ENCODE measurements at regions not wholly inside any gene's neighbourhood (a gene's known extent, or its start where the extent isn't known, plus 50 kb on each side); places are given as distances from the start of the nearest gene placed in this dataset.

DNA sequence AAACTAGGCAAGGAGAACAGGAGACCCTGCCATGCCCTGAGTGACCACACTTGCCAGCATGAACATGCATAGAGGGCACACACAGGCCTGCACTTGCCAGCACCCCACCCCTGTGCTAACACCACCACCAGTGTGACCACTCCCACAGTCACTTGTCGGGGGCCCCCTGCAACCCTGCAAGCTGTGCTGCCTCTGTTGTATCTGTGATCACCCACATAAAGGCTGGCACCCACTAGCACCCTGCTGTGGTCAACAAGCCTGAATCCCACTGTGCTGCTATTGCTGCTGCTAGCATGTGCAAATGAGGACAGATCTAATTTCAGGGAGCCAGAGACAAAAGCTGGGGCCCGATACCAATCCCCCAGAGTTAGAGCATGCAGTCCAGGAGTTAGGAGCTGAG, 217.7 kb downstream of the GIPC2 start:
- Histone ChIP-seq H4K20me1 (ENCODE audit: low read depth) (no peaks in the 10 kb centered on the region), H3K79me2 (ENCODE audit: low read depth) (no peaks in the 10 kb centered on the region), H2AFZ (replicated peaks) (no peak overlapping the region), H3F3A (ENCODE audit: low read depth) (no peaks in the 10 kb centered on the region), H3K9ac (no peak overlapping the region), H3K4me2 (no peak overlapping the region), H3K36me3 (no peaks in the 10 kb centered on the region), H3K27me3 (peaks cover 16% of the 10 kb centered on the region), H3K4me3 (no peak overlapping the region), H3K27ac (no peak overlapping the region), H3K4me1 (no peaks in the 10 kb centered on the region), H3K9me3 (ENCODE audit: low read depth) (no peaks in the 10 kb centered on the region)
- H3K27me3 Mint-ChIP-seq (ENCODE audit: insufficient read depth, low read depth) = no peaks in the 10 kb centered on the region
- H3K27ac Mint-ChIP-seq = no peak overlapping the region
- no peak for DNase-seq (ENCODE audit: low spot score)
- H3K9me3 Mint-ChIP-seq = peaks cover 3% of the 10 kb centered on the region
- TF ChIP-seq EZH2 (IDR thresholded peaks at IDR 0.05) (no peak), EZH2phosphoT487 (IDR thresholded peaks at IDR 0.05) (no peak), CTCF (IDR thresholded peaks at IDR 0.05) (no peak)
- H3K4me3 Mint-ChIP-seq = no peak overlapping the region
- H3K36me3 Mint-ChIP-seq = no peaks in the 10 kb centered on the region
- H3K4me1 Mint-ChIP-seq = no peaks in the 10 kb centered on the region

- Histone ChIP-seq H2AFZ (replicated peaks) (peak overlapping the region; percentile 17), H3K79me2 (ENCODE audit: low read depth) (no peaks in the 10 kb centered on the region), H3K4me3 (no peak overlapping the region), H3K9me3 (ENCODE audit: low read depth) (no peaks in the 10 kb centered on the region), H3K27ac (no peak overlapping the region), H3K4me1 (no peaks in the 10 kb centered on the region), H3K9ac (no peak overlapping the region), H3K27me3 (peaks cover 17% of the 10 kb centered on the region), H3F3A (ENCODE audit: low read depth) (no peaks in the 10 kb centered on the region), H4K20me1 (ENCODE audit: low read depth) (no peaks in the 10 kb centered on the region), H3K36me3 (no peaks in the 10 kb centered on the region), H3K4me2 (no peak overlapping the region)
- DNase-seq (ENCODE audit: low spot score) = no peak
- Mint-ChIP-seq H3K9me3 (peaks cover 3% of the 10 kb centered on the region), H3K4me1 (no peaks in the 10 kb centered on the region), H3K4me3 (no peak overlapping the region), H3K27me3 (ENCODE audit: insufficient read depth, low read depth) (no peaks in the 10 kb centered on the region), H3K36me3 (no peaks in the 10 kb centered on the region), H3K27ac (no peak overlapping the region)
- no peak for TF ChIP-seq CTCF (IDR thresholded peaks at IDR 0.05)
- no peak for TF ChIP-seq EZH2 (IDR thresholded peaks at IDR 0.05)
- no peak for TF ChIP-seq EZH2phosphoT487 (IDR thresholded peaks at IDR 0.05)
Measured at GRCh38 chr1:78263946-78264345, 218.2 kb downstream of the GIPC2 start.

- Histone ChIP-seq H3K4me3 (no peak overlapping the region), H3K4me2 (no peak overlapping the region), H3K79me2 (ENCODE audit: low read depth) (no peaks in the 10 kb centered on the region), H3K27ac (no peak overlapping the region), H3K9me3 (ENCODE audit: low read depth) (no peaks in the 10 kb centered on the region), H4K20me1 (ENCODE audit: low read depth) (no peaks in the 10 kb centered on the region), H3K9ac (no peak overlapping the region), H3K27me3 (peaks cover 26% of the 10 kb centered on the region), H3K36me3 (no peaks in the 10 kb centered on the region), H3K4me1 (no peaks in the 10 kb centered on the region), H3F3A (ENCODE audit: low read depth) (no peaks in the 10 kb centered on the region), H2AFZ (replicated peaks) (no peak overlapping the region)
- Mint-ChIP-seq H3K4me3 (no peak overlapping the region), H3K4me1 (no peaks in the 10 kb centered on the region), H3K36me3 (no peaks in the 10 kb centered on the region), H3K27me3 (ENCODE audit: insufficient read depth, low read depth) (no peaks in the 10 kb centered on the region), H3K27ac (no peak overlapping the region), H3K9me3 (no peaks in the 10 kb centered on the region)
- TF ChIP-seq CTCF (IDR thresholded peaks at IDR 0.05) (no peak), EZH2phosphoT487 (IDR thresholded peaks at IDR 0.05) (no peak), EZH2 (IDR thresholded peaks at IDR 0.05) (no peak)
- DNase-seq (ENCODE audit: low spot score) = no peak
Measured at GRCh38 chr1:78267513-78268218, 221.9 kb downstream of the GIPC2 start.
